ENCODE measurements at regions not wholly inside any gene's neighbourhood (a gene's known extent, or its start where the extent isn't known, plus 50 kb on each side); places are given as distances from the start of the nearest gene placed in this dataset.
"Not testable (repeated sequence)": the region's sequence is repeated elsewhere in the genome, so short reads cannot be mapped to it uniquely, and the experiment has no call there.

GRCh38 chr10:114714281-114714741, 56.2 kb upstream of the ABLIM1 start:
- Histone ChIP-seq H3K27ac (ENCODE audit: low read length) (no peak overlapping the region), H3K4me3 (ENCODE audit: low read length) (no peak overlapping the region), H3K36me3 (replicated peaks; ENCODE audit: insufficient read depth, low read length) (no peaks in the 10 kb centered on the region), H3K4me2 (ENCODE audit: low read depth, low read length) (no peak overlapping the region), H3K9me3 (replicated peaks; ENCODE audit: insufficient read depth, low read length) (no peaks in the 10 kb centered on the region), H3K4me1 (ENCODE audit: low read length) (no peaks in the 10 kb centered on the region), H3F3A (ENCODE audit: insufficient read depth, low read length) (no peaks in the 10 kb centered on the region), H2AFZ (ENCODE audit: low read length) (no peak overlapping the region), H3K9ac (ENCODE audit: low read length) (no peak overlapping the region), H4K20me1 (ENCODE audit: insufficient read depth, low read length) (no peaks in the 10 kb centered on the region), H3K79me2 (ENCODE audit: low read length) (no peaks in the 10 kb centered on the region), H3K9me2 (replicated peaks; ENCODE audit: insufficient read depth, low read length) (no peaks in the 10 kb centered on the region), H3K27me3 (replicated peaks; ENCODE audit: insufficient read depth, low read length) (no peaks in the 10 kb centered on the region)
- DNase-seq, result no peak
- TF ChIP-seq EZH2phosphoT487 (IDR thresholded peaks at IDR 0.05; ENCODE audit: low read length), result no peak
- no peak for TF ChIP-seq EZH2 (optimal IDR thresholded peaks at IDR 0.05; ENCODE audit: low read depth, low read length)
- TF ChIP-seq CTCF (IDR thresholded peaks at IDR 0.05; ENCODE audit: low read length), result no peak

- DNase-seq, result no peak
- no peak overlapping the region for H3K9ac ChIP-seq (ENCODE audit: low read length)
- no peak overlapping the region for H2AFZ ChIP-seq (ENCODE audit: low read length)
Observed at GRCh38 chr10:114715171-114715670, 57.1 kb upstream of the ABLIM1 start.

GRCh38 chr10:114716811-114717404, 58.8 kb upstream of the ABLIM1 start:
- H3K9ac ChIP-seq (ENCODE audit: low read length), result no peak overlapping the region
- TF ChIP-seq EZH2 (optimal IDR thresholded peaks at IDR 0.05; ENCODE audit: low read depth, low read length), result no peak
- TF ChIP-seq CTCF (IDR thresholded peaks at IDR 0.05; ENCODE audit: low read length), result no peak
- no peak for TF ChIP-seq EZH2phosphoT487 (IDR thresholded peaks at IDR 0.05; ENCODE audit: low read length)
- H3F3A ChIP-seq (ENCODE audit: insufficient read depth, low read length), result no peaks in the 10 kb centered on the region
- no peak overlapping the region for H3K4me3 ChIP-seq (ENCODE audit: low read length)
- H3K36me3 ChIP-seq (replicated peaks; ENCODE audit: insufficient read depth, low read length), result no peaks in the 10 kb centered on the region
- no peak for DNase-seq
- H3K27me3 ChIP-seq (replicated peaks; ENCODE audit: insufficient read depth, low read length), result no peaks in the 10 kb centered on the region
- no peaks in the 10 kb centered on the region for H4K20me1 ChIP-seq (ENCODE audit: insufficient read depth, low read length)
- no peak overlapping the region for H3K27ac ChIP-seq (ENCODE audit: low read length)
- no peaks in the 10 kb centered on the region for H3K9me2 ChIP-seq (replicated peaks; ENCODE audit: insufficient read depth, low read length)
- no peaks in the 10 kb centered on the region for H3K4me1 ChIP-seq (ENCODE audit: low read length)
- H3K4me2 ChIP-seq (ENCODE audit: low read depth, low read length), result no peak overlapping the region
- no peaks in the 10 kb centered on the region for H3K79me2 ChIP-seq (ENCODE audit: low read length)
- H3K9me3 ChIP-seq (replicated peaks; ENCODE audit: insufficient read depth, low read length), result no peaks in the 10 kb centered on the region
- no peak overlapping the region for H2AFZ ChIP-seq (ENCODE audit: low read length)

More at GRCh38 chr10:114715171-114715670, 57.1 kb upstream of the ABLIM1 start:
- Histone ChIP-seq H3K36me3 (replicated peaks; ENCODE audit: insufficient read depth, low read length) (no peaks in the 10 kb centered on the region), H3F3A (ENCODE audit: insufficient read depth, low read length) (no peaks in the 10 kb centered on the region), H3K9me2 (replicated peaks; ENCODE audit: insufficient read depth, low read length) (no peaks in the 10 kb centered on the region), H3K9me3 (replicated peaks; ENCODE audit: insufficient read depth, low read length) (no peaks in the 10 kb centered on the region), H3K4me3 (ENCODE audit: low read length) (no peak overlapping the region), H4K20me1 (ENCODE audit: insufficient read depth, low read length) (no peaks in the 10 kb centered on the region), H3K4me1 (ENCODE audit: low read length) (no peaks in the 10 kb centered on the region), H3K27me3 (replicated peaks; ENCODE audit: insufficient read depth, low read length) (no peaks in the 10 kb centered on the region), H3K4me2 (ENCODE audit: low read depth, low read length) (no peak overlapping the region), H3K27ac (ENCODE audit: low read length) (no peak overlapping the region), H3K79me2 (ENCODE audit: low read length) (no peaks in the 10 kb centered on the region)
- TF ChIP-seq EZH2 (optimal IDR thresholded peaks at IDR 0.05; ENCODE audit: low read depth, low read length), result no peak
- no peak for TF ChIP-seq EZH2phosphoT487 (IDR thresholded peaks at IDR 0.05; ENCODE audit: low read length)
- no peak for TF ChIP-seq CTCF (IDR thresholded peaks at IDR 0.05; ENCODE audit: low read length)

- H3K4me1 ChIP-seq (ENCODE audit: low read length); H3F3A ChIP-seq (ENCODE audit: insufficient read depth, low read length); DNase-seq; H3K27me3 ChIP-seq (replicated peaks; ENCODE audit: insufficient read depth, low read length); H3K9ac ChIP-seq (ENCODE audit: low read length); H3K27ac ChIP-seq (ENCODE audit: low read length); H3K4me3 ChIP-seq (ENCODE audit: low read length); H3K36me3 ChIP-seq (replicated peaks; ENCODE audit: insufficient read depth, low read length); H3K9me2 ChIP-seq (replicated peaks; ENCODE audit: insufficient read depth, low read length); H3K4me2 ChIP-seq (ENCODE audit: low read depth, low read length); H3K79me2 ChIP-seq (ENCODE audit: low read length); H2AFZ ChIP-seq (ENCODE audit: low read length); H4K20me1 ChIP-seq (ENCODE audit: insufficient read depth, low read length); H3K9me3 ChIP-seq (replicated peaks; ENCODE audit: insufficient read depth, low read length): not testable (repeated sequence)
Observed at GRCh38 chr10:114717881-114718280, 59.8 kb upstream of the ABLIM1 start.
